ENCODE measurements at regions not wholly inside any gene's neighbourhood (a gene's known extent, or its start where the extent isn't known, plus 50 kb on each side); places are given as distances from the start of the nearest gene placed in this dataset.

- DNase-seq = no peak
Observed at GRCh38 chrX:9087271-9088040, 53.5 kb upstream of the FAM9B start.

DNA sequence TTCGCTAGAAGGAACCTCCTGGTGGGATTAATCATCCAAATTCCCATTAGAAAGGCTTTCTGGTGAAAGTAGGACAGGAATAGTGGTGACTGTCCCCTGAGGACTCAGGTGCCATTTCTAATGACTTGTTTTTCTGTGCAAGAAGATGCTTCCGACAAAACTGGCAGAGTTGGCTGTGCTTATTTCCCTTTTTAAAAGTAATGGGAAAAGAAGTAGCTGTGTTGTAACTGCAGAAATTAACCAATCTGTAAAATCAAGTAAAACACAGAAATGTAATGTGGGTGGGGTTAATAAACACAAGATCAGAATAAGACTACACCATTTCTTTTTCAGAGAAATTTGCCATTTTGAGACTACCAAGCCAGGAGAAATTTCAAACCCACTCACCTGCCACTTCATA lies 55.0 kb upstream of the FAM9B start:
- DNase-seq = no peak

GRCh38 chrX:9090766-9091165 lies 56.8 kb upstream of the FAM9B start:
- DNase-seq = no peak

DNA sequence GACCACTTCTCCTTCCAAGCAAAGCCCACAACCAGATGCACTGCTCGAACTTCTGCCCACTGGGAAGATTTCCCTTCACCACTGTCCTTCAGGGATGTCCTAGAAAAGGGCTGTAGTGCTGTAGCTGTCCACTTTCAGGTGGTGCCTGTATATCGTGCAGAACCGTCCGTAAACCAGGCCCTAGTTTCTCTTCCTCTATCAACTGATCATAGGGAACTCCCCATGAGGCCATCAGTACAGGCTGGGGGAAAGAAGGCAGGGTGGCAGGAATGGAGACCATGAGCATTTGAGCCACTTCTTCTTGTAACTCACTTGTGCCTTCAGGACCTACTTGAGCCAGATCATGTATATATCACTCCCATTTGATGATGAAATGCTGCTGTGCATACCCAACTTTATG lies 57.3 kb upstream of the FAM9B start:
- no peak for DNase-seq

- no peak for DNase-seq
Observed at GRCh38 chrX:9102956-9103355, 69.0 kb upstream of the FAM9B start.

GRCh38 chrX:9108054-9108453 lies 74.1 kb upstream of the FAM9B start:
- DNase-seq = no peak

- no peak for DNase-seq
Observed at GRCh38 chrX:9110808-9111207, 76.9 kb upstream of the FAM9B start.

GRCh38 chrX:9114245-9114644 lies 80.3 kb upstream of the FAM9B start:
- no peak for DNase-seq

- DNase-seq = no peak
Observed at GRCh38 chrX:9117851-9118250, 83.9 kb upstream of the FAM9B start.

DNA sequence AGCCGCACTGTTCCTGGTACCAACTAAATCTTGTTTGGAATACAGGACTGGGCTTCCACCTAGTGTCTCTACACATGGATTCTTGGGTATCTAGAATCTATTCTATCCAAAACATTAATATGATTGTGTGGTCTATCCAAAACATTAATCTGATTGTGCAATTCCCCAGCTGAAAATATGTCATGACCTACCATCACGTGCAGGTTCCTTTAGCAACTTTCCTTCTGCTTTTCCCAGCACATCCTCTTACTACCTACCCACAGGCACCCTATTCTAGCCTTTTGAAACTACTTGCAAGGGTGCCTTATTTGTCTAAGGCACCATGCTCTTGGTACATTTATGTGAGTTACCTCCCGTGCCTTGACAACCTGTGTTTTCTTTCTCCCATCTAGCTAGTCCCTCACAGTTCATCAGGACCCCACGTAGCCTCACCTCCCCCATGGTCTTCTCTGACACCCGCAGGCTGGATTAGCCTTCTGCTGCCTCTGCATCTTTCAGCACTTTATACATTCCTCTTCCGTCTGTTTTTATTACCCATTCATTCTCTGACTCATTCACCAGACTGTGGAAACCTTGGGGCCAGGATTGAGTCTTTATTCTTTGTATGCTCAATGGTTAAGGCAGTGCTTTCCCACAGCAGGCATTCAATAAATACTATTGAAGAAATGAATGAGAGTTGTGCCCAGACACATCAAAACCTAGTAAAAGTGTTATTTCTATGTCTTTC lies 88.8 kb upstream of the FAM9B start:
- DNase-seq = no peak

GRCh38 chrX:9127986-9128385 lies 94.1 kb upstream of the FAM9B start:
- DNase-seq = no peak

GRCh38 chrX:9130031-9130430 lies 96.1 kb upstream of the FAM9B start:
- no peak for DNase-seq

- no peak for DNase-seq
Observed at GRCh38 chrX:9131066-9131465, 97.1 kb upstream of the FAM9B start.

- DNase-seq = no peak
Observed at GRCh38 chrX:9132036-9132638, 98.2 kb upstream of the FAM9B start.

GRCh38 chrX:9133426-9133825 lies 99.5 kb upstream of the FAM9B start:
- DNase-seq = no peak

DNA sequence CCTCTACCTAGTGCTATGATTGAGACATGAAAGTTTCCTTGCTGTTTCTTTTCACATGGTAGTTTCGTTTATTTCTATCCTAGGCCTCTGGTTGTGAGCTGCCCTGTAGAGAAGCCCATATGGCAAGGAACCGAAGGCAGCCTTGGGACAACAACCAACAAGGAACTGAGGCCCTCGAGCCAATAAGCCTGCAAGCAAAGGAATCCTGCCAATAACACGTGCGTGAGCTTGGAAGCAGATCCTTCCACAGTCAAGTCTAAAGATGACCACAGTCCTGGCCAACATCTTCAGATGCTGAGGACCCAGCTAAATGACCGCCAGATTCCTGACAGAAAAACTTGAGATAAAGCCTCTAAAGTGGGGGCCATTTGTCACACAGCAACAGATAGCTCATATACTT lies 100.4 kb upstream of the FAM9B start:
- DNase-seq = no peak

DNA sequence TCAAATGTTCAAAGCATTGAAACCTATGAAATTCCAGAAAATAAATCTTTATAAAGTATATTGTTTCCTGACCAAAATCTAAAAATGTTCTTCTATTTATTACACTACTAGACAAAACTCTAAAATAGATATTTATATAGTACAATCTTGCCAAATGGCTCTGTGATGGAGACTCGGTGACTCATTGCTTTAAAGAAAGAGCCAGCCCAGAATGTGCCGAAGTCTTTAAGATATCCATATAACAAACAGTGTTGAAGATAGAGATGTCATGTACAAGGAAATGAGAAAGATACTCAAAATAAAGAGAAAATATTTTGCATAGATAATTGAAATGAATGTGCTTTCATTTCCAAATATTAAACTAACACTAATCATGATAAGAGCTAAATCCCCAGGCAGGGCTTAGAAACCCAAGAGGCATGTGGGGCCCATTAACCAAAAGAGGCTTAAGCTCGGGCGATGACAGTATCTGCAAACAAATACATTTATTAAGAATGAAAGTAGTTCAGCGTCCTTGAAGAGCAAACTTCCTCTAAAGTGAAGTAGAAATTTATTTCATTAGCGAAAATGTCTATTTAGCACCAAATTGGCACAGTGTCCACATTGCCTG lies 102.1 kb upstream of the FAM9B start:
- no peak for DNase-seq

GRCh38 chrX:9137152-9137551 lies 103.2 kb upstream of the FAM9B start:
- no peak for DNase-seq

- DNase-seq = no peak
Observed at GRCh38 chrX:9141496-9141895, 107.6 kb upstream of the FAM9B start.

GRCh38 chrX:9144701-9145241 lies 110.8 kb upstream of the FAM9B start:
- DNase-seq = no peak

GRCh38 chrX:9146657-9147056 lies 112.7 kb upstream of the FAM9B start:
- DNase-seq = no peak

DNA sequence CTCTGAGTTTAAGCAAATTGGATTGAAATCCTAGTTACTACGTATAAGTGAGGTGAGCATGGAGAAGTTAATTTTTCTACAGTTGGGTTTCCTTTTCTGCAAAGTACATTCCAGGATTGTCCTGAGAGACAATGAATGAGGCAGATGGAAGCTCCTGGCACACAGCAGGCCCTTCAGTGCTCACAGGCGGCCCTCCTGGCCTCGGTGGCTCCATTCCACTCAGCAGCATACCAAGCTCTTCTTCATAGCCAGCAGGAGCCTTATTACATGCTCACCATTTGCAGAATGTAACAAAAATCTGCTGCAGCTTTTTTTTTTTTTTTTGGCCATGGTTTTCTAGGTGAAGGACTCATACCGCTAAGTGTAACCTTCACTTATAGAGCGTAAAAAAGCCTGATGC lies 113.2 kb upstream of the FAM9B start:
- no peak for DNase-seq

GRCh38 chrX:9147726-9148125 lies 113.8 kb upstream of the FAM9B start:
- DNase-seq = no peak
